WTC11 (cell line): ENCODE measurements at regions not wholly inside any gene's neighbourhood (a gene's known extent, or its start where the extent isn't known, plus 50 kb on each side); places are given as distances from the start of the nearest gene placed in this dataset.

Experiments used
- ATAC-seq: fragments of 200-7000 bp; cut with Tn5 transposase; 2 replicates; pipeline ENCODE4 v1.10.0; 2021; ENCODE audit warnings: mild to moderate bottlenecking, moderate library complexity
- CTCF ChIA-PET: fragments of 300-600 bp; sonication (Branson Sonifier 250); formaldehyde crosslinking; loops from one replicate; lab custom pipeline; 2021; ENCODE audit warnings: antibody characterized with exemption; lab: Charles Lee
- POLR2A ChIA-PET: fragments of 350-600 bp; sonication (Branson Sonifier 250); formaldehyde crosslinking; loops from one replicate; lab custom pipeline; 2021; ENCODE audit warnings: antibody characterized with exemption; lab: Charles Lee
- DNase-seq: peaks from one replicate; pipeline ENCODE4 v3.0.0; 2021; ENCODE audit warnings: low spot score
- H3K27ac Mint-ChIP-seq: 2 replicates; pipeline ENCODE4 v1.8.0; 2021; ENCODE audit warnings: mixed read lengths
- H3K27me3 Mint-ChIP-seq: 2 replicates; pipeline ENCODE4 v1.8.0; 2021; ENCODE audit warnings: low read depth, mild to moderate bottlenecking, moderate library complexity, mixed read lengths
- H3K36me3 Mint-ChIP-seq: 2 replicates; pipeline ENCODE4 v1.8.0; 2021; ENCODE audit warnings: mixed read lengths
- H3K4me1 Mint-ChIP-seq: 2 replicates; pipeline ENCODE4 v1.8.0; 2022; ENCODE audit warnings: mixed read lengths
- H3K4me3 Mint-ChIP-seq: 2 replicates; pipeline ENCODE4 v1.8.0; 2021; ENCODE audit warnings: mild to moderate bottlenecking, moderate library complexity, mixed read lengths
- H3K9me3 Mint-ChIP-seq: 2 replicates; pipeline ENCODE4 v1.8.0; 2021; ENCODE audit warnings: mixed read lengths
- AR ChIP-seq: fragments of 250-450 bp; sonication (Bioruptor Pico); IDR thresholded peaks from 2 replicates; pipeline ENCODE4 v1.9.0; 2021; ENCODE audit warnings: mild to moderate bottlenecking
- CREB1 ChIP-seq: sonication (generic); formaldehyde crosslinking; IDR thresholded peaks from 2 replicates; pipeline ENCODE4 v1.8.0; 2023; ENCODE audit warnings: mild to moderate bottlenecking, missing genetic modification reagents
- E2F5 ChIP-seq: sonication (generic); formaldehyde crosslinking; IDR thresholded peaks from 2 replicates; pipeline ENCODE4 v1.8.1; 2022; ENCODE audit warnings: mild to moderate bottlenecking, moderate library complexity, missing genetic modification reagents
- EMX1 ChIP-seq: fragments of 250-450 bp; sonication (Bioruptor Pico); IDR thresholded peaks from 2 replicates; pipeline ENCODE4 v1.8.0; 2021; ENCODE audit warnings: mild to moderate bottlenecking
- ETV6 ChIP-seq: sonication (generic); formaldehyde crosslinking; IDR thresholded peaks from 2 replicates; pipeline ENCODE4 v1.8.1; 2022; ENCODE audit warnings: mild to moderate bottlenecking, missing genetic modification reagents
- FOXK1 ChIP-seq: sonication (generic); formaldehyde crosslinking; IDR thresholded peaks from 2 replicates; pipeline ENCODE4 v1.8.0; 2022; ENCODE audit warnings: mild to moderate bottlenecking, moderate library complexity, missing genetic modification reagents
- HMGA2 ChIP-seq: fragments of 250-450 bp; sonication (Bioruptor Pico); IDR thresholded peaks from 2 replicates; pipeline ENCODE4 v1.4.0; 2021; ENCODE audit warnings: mild to moderate bottlenecking, moderate library complexity
- MAX ChIP-seq: sonication (generic); formaldehyde crosslinking; IDR thresholded peaks from 2 replicates; pipeline ENCODE4 v1.8.0; 2022; ENCODE audit warnings: mild to moderate bottlenecking, missing genetic modification reagents
- MXD4 ChIP-seq: fragments of 250-450 bp; sonication (Bioruptor Pico); IDR thresholded peaks from 2 replicates; pipeline ENCODE4 v1.8.0; 2021; ENCODE audit warnings: mild to moderate bottlenecking, moderate library complexity, borderline replicate concordance
- NR2C2 ChIP-seq: sonication (generic); formaldehyde crosslinking; IDR thresholded peaks from 2 replicates; pipeline ENCODE4 v1.8.0; 2022; ENCODE audit warnings: mild to moderate bottlenecking, missing genetic modification reagents
- SMAD4 ChIP-seq: sonication (generic); formaldehyde crosslinking; IDR thresholded peaks from 2 replicates; pipeline ENCODE4 v1.8.0; 2022; ENCODE audit warnings: mild to moderate bottlenecking, missing genetic modification reagents
- SOX15 ChIP-seq: fragments of 250-450 bp; sonication (Bioruptor Pico); IDR thresholded peaks from 2 replicates; pipeline ENCODE4 v1.9.0; 2021; ENCODE audit warnings: mild to moderate bottlenecking
- SP1 ChIP-seq: sonication (generic); formaldehyde crosslinking; conservative IDR thresholded peaks from 2 replicates; pipeline ENCODE4 v1.8.1; 2022; ENCODE audit warnings: missing genetic modification reagents
- TCF7 ChIP-seq: sonication (generic); formaldehyde crosslinking; IDR thresholded peaks from 2 replicates; pipeline ENCODE4 v1.8.0; 2022; ENCODE audit warnings: mild to moderate bottlenecking, low read depth, missing genetic modification reagents, moderate library complexity
- TEAD4 ChIP-seq: sonication (generic); formaldehyde crosslinking; IDR thresholded peaks from 2 replicates; pipeline ENCODE4 v1.8.0; 2022; ENCODE audit warnings: mild to moderate bottlenecking, missing genetic modification reagents
- ZNF671 ChIP-seq: fragments of 250-450 bp; sonication (Bioruptor Pico); IDR thresholded peaks from 2 replicates; pipeline ENCODE4 v1.8.0; 2021; ENCODE audit warnings: mild to moderate bottlenecking
- ZSCAN18 ChIP-seq: fragments of 250-450 bp; sonication (Bioruptor Pico); IDR thresholded peaks from 2 replicates; pipeline ENCODE4 v2.1.2; 2022; ENCODE audit warnings: mild to moderate bottlenecking, moderate library complexity
- TF ChIP-seq, protein P1 (sequence below): sonication (generic); formaldehyde crosslinking; IDR thresholded peaks from 2 replicates; pipeline ENCODE4 v1.8.0; 2023; ENCODE audit warnings: missing genetic modification reagents
- TF ChIP-seq, protein P2 (sequence below): sonication (generic); formaldehyde crosslinking; IDR thresholded peaks from 2 replicates; pipeline ENCODE4 v1.8.1; 2023; ENCODE audit warnings: mild to moderate bottlenecking, missing genetic modification reagents, borderline replicate concordance
- TF ChIP-seq, protein P3 (sequence below): sonication (generic); formaldehyde crosslinking; IDR thresholded peaks from 2 replicates; pipeline ENCODE4 v1.8.1; 2023; ENCODE audit warnings: mild to moderate bottlenecking, moderate library complexity, missing genetic modification reagents

DNA sequence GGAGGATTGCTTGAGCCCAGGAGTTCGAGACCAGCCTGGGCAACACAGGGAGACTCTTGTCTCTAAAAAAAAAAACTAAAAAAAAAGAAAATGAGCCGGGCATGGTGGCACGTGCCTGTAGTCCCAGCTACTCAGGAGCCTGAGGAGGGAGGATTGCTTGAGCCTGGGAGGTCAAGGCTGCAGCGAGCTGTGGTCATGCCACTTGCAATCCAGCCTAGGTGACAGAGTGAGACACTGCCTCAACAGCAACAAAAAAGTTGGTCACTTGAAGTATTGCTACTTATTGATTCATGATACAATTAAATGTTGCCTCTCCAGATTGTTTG lies 57.9 kb upstream of the CXADR start (continued):
- TF ChIP-seq TCF7 (CRISPR knock-in tag): no peak
- TF ChIP-seq SMAD4 (CRISPR knock-in tag): no peak
- no peak for TF ChIP-seq MXD4 (CRISPR knock-in tag)
- no peak for TF ChIP-seq ETV6 (CRISPR knock-in tag)
- TF ChIP-seq HMGA2 (CRISPR knock-in tag): no peak
- TF ChIP-seq EMX1 (CRISPR knock-in tag): no peak
- no peak for TF ChIP-seq MAX (CRISPR knock-in tag)
- no peak for TF ChIP-seq ZNF671
- no peak for TF ChIP-seq SP1 (CRISPR knock-in tag)
- no peak for TF ChIP-seq SOX15
- TF ChIP-seq NR2C2 (CRISPR knock-in tag): no peak

DNA sequence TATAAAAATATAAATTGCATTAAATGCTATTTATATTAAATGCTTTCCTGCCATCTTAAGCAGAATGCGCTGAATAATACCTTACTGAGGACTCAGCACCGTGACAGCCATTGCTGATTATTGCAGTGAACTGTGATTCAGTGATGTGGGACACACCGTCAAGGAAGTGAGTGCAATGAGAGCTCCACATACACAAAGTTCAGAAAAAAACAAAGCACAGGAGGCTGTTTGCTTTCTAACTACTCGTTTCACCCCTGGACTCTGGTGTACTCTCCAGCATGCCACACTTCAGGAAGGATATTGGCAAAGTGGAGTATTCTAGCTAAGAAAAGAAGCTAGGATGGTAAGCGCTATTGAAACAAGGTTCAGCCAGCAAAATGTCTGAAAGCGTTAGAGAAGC lies 57.4 kb upstream of the CXADR start:
- Mint-ChIP-seq H3K36me3 (no peaks in the 10 kb centered on the region), H3K27ac (no peak overlapping the region), H3K4me3 (peak overlapping the region; percentile 85), H3K9me3 (no peaks in the 10 kb centered on the region), H3K4me1 (peaks cover 13% of the 10 kb centered on the region), H3K27me3 (peaks cover 2% of the 10 kb centered on the region; the same call in 1 of the 2 replicates)
- ATAC-seq (no peak), DNase-seq (no peak)
- ChIA-PET POLR2A (no interaction called here), CTCF (interaction anchor here (1.0 kb wide), 1 partner anchor 130 kb away, joined by 3 read pairs; no protein-coding TSS in a partner anchor)
- TF ChIP-seq, protein P1, sequence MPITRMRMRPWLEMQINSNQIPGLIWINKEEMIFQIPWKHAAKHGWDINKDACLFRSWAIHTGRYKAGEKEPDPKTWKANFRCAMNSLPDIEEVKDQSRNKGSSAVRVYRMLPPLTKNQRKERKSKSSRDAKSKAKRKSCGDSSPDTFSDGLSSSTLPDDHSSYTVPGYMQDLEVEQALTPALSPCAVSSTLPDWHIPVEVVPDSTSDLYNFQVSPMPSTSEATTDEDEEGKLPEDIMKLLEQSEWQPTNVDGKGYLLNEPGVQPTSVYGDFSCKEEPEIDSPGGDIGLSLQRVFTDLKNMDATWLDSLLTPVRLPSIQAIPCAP (CRISPR knock-in tag): no peak
- TF ChIP-seq, protein P2, sequence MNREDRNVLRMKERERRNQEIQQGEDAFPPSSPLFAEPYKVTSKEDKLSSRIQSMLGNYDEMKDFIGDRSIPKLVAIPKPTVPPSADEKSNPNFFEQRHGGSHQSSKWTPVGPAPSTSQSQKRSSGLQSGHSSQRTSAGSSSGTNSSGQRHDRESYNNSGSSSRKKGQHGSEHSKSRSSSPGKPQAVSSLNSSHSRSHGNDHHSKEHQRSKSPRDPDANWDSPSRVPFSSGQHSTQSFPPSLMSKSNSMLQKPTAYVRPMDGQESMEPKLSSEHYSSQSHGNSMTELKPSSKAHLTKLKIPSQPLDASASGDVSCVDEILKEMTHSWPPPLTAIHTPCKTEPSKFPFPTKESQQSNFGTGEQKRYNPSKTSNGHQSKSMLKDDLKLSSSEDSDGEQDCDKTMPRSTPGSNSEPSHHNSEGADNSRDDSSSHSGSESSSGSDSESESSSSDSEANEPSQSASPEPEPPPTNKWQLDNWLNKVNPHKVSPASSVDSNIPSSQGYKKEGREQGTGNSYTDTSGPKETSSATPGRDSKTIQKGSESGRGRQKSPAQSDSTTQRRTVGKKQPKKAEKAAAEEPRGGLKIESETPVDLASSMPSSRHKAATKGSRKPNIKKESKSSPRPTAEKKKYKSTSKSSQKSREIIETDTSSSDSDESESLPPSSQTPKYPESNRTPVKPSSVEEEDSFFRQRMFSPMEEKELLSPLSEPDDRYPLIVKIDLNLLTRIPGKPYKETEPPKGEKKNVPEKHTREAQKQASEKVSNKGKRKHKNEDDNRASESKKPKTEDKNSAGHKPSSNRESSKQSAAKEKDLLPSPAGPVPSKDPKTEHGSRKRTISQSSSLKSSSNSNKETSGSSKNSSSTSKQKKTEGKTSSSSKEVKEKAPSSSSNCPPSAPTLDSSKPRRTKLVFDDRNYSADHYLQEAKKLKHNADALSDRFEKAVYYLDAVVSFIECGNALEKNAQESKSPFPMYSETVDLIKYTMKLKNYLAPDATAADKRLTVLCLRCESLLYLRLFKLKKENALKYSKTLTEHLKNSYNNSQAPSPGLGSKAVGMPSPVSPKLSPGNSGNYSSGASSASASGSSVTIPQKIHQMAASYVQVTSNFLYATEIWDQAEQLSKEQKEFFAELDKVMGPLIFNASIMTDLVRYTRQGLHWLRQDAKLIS (CRISPR knock-in tag): no peak
- TF ChIP-seq FOXK1 (CRISPR knock-in tag) (no peak), CREB1 (CRISPR knock-in tag) (no peak), ZSCAN18 (CRISPR knock-in tag) (no peak), SMAD4 (CRISPR knock-in tag) (no peak), AR (CRISPR knock-in tag) (no peak), TEAD4 (CRISPR knock-in tag) (no peak), E2F5 (CRISPR knock-in tag) (no peak)
- TF ChIP-seq, protein P3, sequence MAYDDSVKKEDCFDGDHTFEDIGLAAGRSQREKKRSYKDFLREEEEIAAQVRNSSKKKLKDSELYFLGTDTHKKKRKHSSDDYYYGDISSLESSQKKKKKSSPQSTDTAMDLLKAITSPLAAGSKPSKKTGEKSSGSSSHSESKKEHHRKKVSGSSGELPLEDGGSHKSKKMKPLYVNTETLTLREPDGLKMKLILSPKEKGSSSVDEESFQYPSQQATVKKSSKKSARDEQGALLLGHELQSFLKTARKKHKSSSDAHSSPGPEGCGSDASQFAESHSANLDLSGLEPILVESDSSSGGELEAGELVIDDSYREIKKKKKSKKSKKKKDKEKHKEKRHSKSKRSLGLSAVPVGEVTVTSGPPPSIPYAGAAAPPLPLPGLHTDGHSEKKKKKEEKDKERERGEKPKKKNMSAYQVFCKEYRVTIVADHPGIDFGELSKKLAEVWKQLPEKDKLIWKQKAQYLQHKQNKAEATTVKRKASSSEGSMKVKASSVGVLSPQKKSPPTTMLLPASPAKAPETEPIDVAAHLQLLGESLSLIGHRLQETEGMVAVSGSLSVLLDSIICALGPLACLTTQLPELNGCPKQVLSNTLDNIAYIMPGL (CRISPR knock-in tag): no peak
